Transverse colon (tissue), 4 donors: ENCODE measurements at regions not wholly inside any gene's neighbourhood (a gene's known extent, or its start where the extent isn't known, plus 50 kb on each side); places are given as distances from the start of the nearest gene placed in this dataset.

Source experiments
- EP300 ChIP-seq: sonication (generic); formaldehyde crosslinking; IDR thresholded peaks from one replicate; pipeline ENCODE4 v1.6.1; 2017; ENCODE audit warnings: antibody characterized with exemption, low read depth
- POLR2A ChIP-seq: fragments of 450-650 bp; IDR thresholded peaks from one replicate; pipeline ENCODE4 v1.6.1; 2016; ENCODE audit warnings: antibody characterized with exemption, mild to moderate bottlenecking, moderate library complexity
- POLR2AphosphoS5 ChIP-seq, 3 donors: sonication (generic); formaldehyde crosslinking; IDR thresholded peaks; one replicate each; pipeline ENCODE4 v1.6.1; 2016; ENCODE audit warnings: antibody characterized with exemption in 3 of 3
- TF ChIP-seq, protein P1 (sequence below), 5 experiments: fragments of 200-600 bp in 3 of 5; fragments of 450-650 bp in 2 of 5; sonication (generic) in 3 of 5; IDR thresholded peaks; 1 replicate in 2 of 5; 2 replicates in 3 of 5; pipeline ENCODE4 v1.5.1; 2016 to 2017; ENCODE audit warnings: antibody characterized with exemption in 5 of 5, inconsistent platforms in 3 of 5, mild to moderate bottlenecking in 2 of 5, moderate library complexity in 1 of 5

DNA sequence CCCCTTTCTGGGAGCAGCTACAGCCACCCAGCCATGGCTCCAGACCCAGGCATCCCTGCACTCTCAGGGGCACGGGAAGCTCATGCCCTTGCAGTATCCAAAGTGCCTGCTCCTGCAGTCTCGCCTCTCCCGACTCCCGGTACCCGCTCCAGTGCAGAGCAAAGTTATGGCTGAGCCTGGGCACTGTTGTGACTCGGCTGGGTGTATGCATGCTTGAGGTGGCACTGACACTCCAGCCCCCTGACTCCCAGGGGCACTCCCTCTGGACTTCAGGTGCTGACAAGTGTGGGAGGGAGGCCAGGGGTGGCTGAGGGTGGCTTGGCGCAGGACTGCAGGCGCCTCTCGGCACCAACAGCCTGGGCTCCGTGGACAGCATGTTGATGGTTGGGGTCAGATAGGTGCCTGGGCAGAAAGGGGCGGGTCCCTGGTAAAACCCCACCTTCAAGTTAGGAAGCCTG is 580.1 kb upstream of the ADGRL2 start:
- TF ChIP-seq, protein P1, sequence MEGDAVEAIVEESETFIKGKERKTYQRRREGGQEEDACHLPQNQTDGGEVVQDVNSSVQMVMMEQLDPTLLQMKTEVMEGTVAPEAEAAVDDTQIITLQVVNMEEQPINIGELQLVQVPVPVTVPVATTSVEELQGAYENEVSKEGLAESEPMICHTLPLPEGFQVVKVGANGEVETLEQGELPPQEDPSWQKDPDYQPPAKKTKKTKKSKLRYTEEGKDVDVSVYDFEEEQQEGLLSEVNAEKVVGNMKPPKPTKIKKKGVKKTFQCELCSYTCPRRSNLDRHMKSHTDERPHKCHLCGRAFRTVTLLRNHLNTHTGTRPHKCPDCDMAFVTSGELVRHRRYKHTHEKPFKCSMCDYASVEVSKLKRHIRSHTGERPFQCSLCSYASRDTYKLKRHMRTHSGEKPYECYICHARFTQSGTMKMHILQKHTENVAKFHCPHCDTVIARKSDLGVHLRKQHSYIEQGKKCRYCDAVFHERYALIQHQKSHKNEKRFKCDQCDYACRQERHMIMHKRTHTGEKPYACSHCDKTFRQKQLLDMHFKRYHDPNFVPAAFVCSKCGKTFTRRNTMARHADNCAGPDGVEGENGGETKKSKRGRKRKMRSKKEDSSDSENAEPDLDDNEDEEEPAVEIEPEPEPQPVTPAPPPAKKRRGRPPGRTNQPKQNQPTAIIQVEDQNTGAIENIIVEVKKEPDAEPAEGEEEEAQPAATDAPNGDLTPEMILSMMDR (IDR thresholded peaks at IDR 0.05), result no peak
- no peak for TF ChIP-seq POLR2AphosphoS5 (IDR thresholded peaks at IDR 0.05)
- no peak for TF ChIP-seq POLR2A
- TF ChIP-seq EP300, result no peak
